ENCODE measurements at regions not wholly inside any gene's neighbourhood (a gene's known extent, or its start where the extent isn't known, plus 50 kb on each side); places are given as distances from the start of the nearest gene placed in this dataset.
A peak's percentile ranks its signal among the peaks of the same experiment; 100 is the strongest.

GRCh38 chr15:53875139-53875538 is 103.1 kb upstream of the UNC13C start:
- ChIA-PET POLR2A (no interaction called here), CTCF (interaction anchor here (0.7 to 1.0 kb wide), 2 partner anchors 38 to 63 kb away, joined by 3 read pairs; no protein-coding TSS in a partner anchor)

GRCh38 chr15:53872410-53872809 is 105.8 kb upstream of the UNC13C start:
- POLR2A ChIA-PET, result no interaction called here
- Histone ChIP-seq H3K9me3 (no peaks in the 10 kb centered on the region), H3K36me3 (replicated peaks in 1 of 2; ENCODE audit: control insufficient read depth in 1 of 2, insufficient read depth in 2 of 2, low read length in 1 of 2) (no peaks in the 10 kb centered on the region), H3K9me2 (no peaks in the 10 kb centered on the region), H3K9ac (no peak overlapping the region), H3K4me2 (no peak overlapping the region), H3K4me3 (ENCODE audit: low read depth in 2 of 2, low read length in 1 of 2) (no peak overlapping the region), H2AFZ (ENCODE audit: low read depth) (no peak overlapping the region), H3K27ac (ENCODE audit: low read depth in 2 of 2, low read length in 1 of 2) (no peak overlapping the region), H3K4me1 (ENCODE audit: control insufficient read depth in 1 of 2, insufficient read depth in 2 of 2, low read depth in 1 of 2, low read length in 1 of 2) (no peaks in the 10 kb centered on the region), H4K20me1 (ENCODE audit: insufficient read depth) (no peaks in the 10 kb centered on the region), H3F3A (replicated peaks; ENCODE audit: insufficient read depth) (no peaks in the 10 kb centered on the region), H3K27me3 (ENCODE audit: insufficient read depth) (no peaks in the 10 kb centered on the region), H3K79me2 (ENCODE audit: insufficient read depth) (no peaks in the 10 kb centered on the region)
- no peak for DNase-seq
- TF ChIP-seq ZBTB33 (IDR thresholded peaks at IDR 0.05; ENCODE audit: borderline replicate concordance, low read depth) (no peak), CTCF (IDR thresholded peaks at IDR 0.05) (no peak), MEF2A (IDR thresholded peaks at IDR 0.05; ENCODE audit: borderline replicate concordance, low read depth) (no peak), SMC3 (IDR thresholded peaks at IDR 0.05; ENCODE audit: low read depth, low read length) (no peak), RAD21 (IDR thresholded peaks at IDR 0.05; ENCODE audit: low read length) (no peak), MXI1 (IDR thresholded peaks at IDR 0.05; ENCODE audit: low read depth, low read length) (no peak)
- CTCF ChIA-PET, result no interaction called here
- WGBS (ENCODE audit: low lambda C conversion rate), result 48% methylated on average over 2 of the region's 2 CpGs

More at GRCh38 chr15:53875139-53875538, 103.1 kb upstream of the UNC13C start:
- H3K36me3 ChIP-seq (replicated peaks in 1 of 2; ENCODE audit: control insufficient read depth in 1 of 2, insufficient read depth in 2 of 2, low read length in 1 of 2), result no peaks in the 10 kb centered on the region
- no peak overlapping the region for H3K27ac ChIP-seq (ENCODE audit: low read depth in 2 of 2, low read length in 1 of 2)
- no peaks in the 10 kb centered on the region for H3K27me3 ChIP-seq (ENCODE audit: insufficient read depth)
- H3F3A ChIP-seq (replicated peaks; ENCODE audit: insufficient read depth), result no peaks in the 10 kb centered on the region
- H2AFZ ChIP-seq (ENCODE audit: low read depth), result no peak overlapping the region
- no peaks in the 10 kb centered on the region for H3K9me3 ChIP-seq
- no peaks in the 10 kb centered on the region for H4K20me1 ChIP-seq (ENCODE audit: insufficient read depth)
- H3K9ac ChIP-seq, result no peak overlapping the region
- WGBS (ENCODE audit: low lambda C conversion rate), result 47% methylated on average over 1 of the region's 1 CpG
- H3K79me2 ChIP-seq (ENCODE audit: insufficient read depth), result no peaks in the 10 kb centered on the region
- H3K4me3 ChIP-seq (ENCODE audit: low read depth in 2 of 2, low read length in 1 of 2), result no peak overlapping the region
- H3K4me2 ChIP-seq, result no peak overlapping the region
- H3K4me1 ChIP-seq (ENCODE audit: control insufficient read depth in 1 of 2, insufficient read depth in 2 of 2, low read depth in 1 of 2, low read length in 1 of 2), result no peaks in the 10 kb centered on the region
- no peak for TF ChIP-seq JUND (IDR thresholded peaks at IDR 0.05)
- 0 out of 2 replicates have a peak, but pooled peaks have one; percentile 11 for TF ChIP-seq RAD21 (IDR thresholded peaks at IDR 0.05; ENCODE audit: low read length)
- DNase-seq, result no peak
- no peaks in the 10 kb centered on the region for H3K9me2 ChIP-seq

- POLR2A ChIA-PET, result no interaction called here
- H3K36me3 ChIP-seq (replicated peaks in 1 of 2; ENCODE audit: control insufficient read depth in 1 of 2, insufficient read depth in 2 of 2, low read length in 1 of 2), result no peaks in the 10 kb centered on the region
- H4K20me1 ChIP-seq (ENCODE audit: insufficient read depth), result no peaks in the 10 kb centered on the region
- no peaks in the 10 kb centered on the region for H3K27me3 ChIP-seq (ENCODE audit: insufficient read depth)
- H3F3A ChIP-seq (replicated peaks; ENCODE audit: insufficient read depth), result no peaks in the 10 kb centered on the region
- peaks cover 4% of the 10 kb centered on the region; the same call in 1 of the 2 replicates for H3K9me3 ChIP-seq
- no peaks in the 10 kb centered on the region for H3K9me2 ChIP-seq
- no peak overlapping the region for H3K4me3 ChIP-seq (ENCODE audit: low read depth in 2 of 2, low read length in 1 of 2)
- H3K79me2 ChIP-seq (ENCODE audit: insufficient read depth), result no peaks in the 10 kb centered on the region
- no CpG with 5 or more reads among the region's 1 CpG for WGBS (ENCODE audit: low lambda C conversion rate)
- no peak overlapping the region for H3K4me2 ChIP-seq
- H3K27ac ChIP-seq (ENCODE audit: low read depth in 2 of 2, low read length in 1 of 2), result no peak overlapping the region
- CTCF ChIA-PET, result interaction anchor here (1.1 to 1.5 kb wide), 4 partner anchors 12 to 87 kb away, joined by 3 to 6 read pairs (median 4); no protein-coding TSS in a partner anchor
- DNase-seq, result no peak
- TF ChIP-seq GABPA (IDR thresholded peaks at IDR 0.05; ENCODE audit: low read depth) (no peak), IRF3 (IDR thresholded peaks at IDR 0.05; ENCODE audit: low read depth, low read length) (no peak)
- H2AFZ ChIP-seq (ENCODE audit: low read depth), result no peak overlapping the region
- no peak overlapping the region for H3K9ac ChIP-seq
- no peaks in the 10 kb centered on the region for H3K4me1 ChIP-seq (ENCODE audit: control insufficient read depth in 1 of 2, insufficient read depth in 2 of 2, low read depth in 1 of 2, low read length in 1 of 2)
Measured at GRCh38 chr15:53869806-53870073, 108.5 kb upstream of the UNC13C start.

Measured in SK-N-SH (cell line).